ENCODE measurements at regions not wholly inside any gene's neighbourhood (a gene's known extent, or its start where the extent isn't known, plus 50 kb on each side); places are given as distances from the start of the nearest gene placed in this dataset.

DNA sequence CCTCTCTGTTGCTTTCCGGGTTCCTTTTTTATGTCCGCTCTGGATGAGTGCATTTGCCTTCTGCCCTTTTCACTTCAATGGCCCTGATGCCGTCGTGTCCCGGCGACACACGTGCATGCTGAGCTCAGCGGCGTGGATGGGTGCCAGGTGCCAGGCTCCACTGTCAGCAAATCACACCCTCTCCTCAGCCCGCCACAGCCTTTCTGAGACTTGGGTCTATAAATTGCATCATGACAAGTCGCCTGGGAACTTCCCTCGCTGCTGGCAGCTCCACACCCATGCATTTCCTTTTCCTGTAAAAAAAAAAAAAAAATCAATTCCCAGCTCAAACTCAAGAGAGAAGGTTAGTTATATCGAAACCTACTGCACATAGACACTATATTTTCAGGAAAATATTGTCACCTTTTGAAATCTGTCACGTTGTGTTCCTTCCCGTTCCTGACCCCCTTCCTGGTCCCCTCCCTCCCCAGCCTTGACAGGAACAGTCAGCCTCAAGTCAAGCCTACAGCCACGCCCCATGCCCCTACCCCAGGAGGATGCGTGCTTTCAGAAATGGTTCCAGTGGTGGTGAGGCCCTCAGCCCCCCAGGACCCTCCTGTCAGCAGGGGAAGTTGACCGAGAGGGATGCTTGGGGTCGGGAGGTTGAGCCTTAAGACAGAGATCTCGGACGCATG is 110.3 kb upstream of the PTCH1 start:
- no peak for TF ChIP-seq POLR2AphosphoS5 (IDR thresholded peaks at IDR 0.05)
- TF ChIP-seq, protein P1, sequence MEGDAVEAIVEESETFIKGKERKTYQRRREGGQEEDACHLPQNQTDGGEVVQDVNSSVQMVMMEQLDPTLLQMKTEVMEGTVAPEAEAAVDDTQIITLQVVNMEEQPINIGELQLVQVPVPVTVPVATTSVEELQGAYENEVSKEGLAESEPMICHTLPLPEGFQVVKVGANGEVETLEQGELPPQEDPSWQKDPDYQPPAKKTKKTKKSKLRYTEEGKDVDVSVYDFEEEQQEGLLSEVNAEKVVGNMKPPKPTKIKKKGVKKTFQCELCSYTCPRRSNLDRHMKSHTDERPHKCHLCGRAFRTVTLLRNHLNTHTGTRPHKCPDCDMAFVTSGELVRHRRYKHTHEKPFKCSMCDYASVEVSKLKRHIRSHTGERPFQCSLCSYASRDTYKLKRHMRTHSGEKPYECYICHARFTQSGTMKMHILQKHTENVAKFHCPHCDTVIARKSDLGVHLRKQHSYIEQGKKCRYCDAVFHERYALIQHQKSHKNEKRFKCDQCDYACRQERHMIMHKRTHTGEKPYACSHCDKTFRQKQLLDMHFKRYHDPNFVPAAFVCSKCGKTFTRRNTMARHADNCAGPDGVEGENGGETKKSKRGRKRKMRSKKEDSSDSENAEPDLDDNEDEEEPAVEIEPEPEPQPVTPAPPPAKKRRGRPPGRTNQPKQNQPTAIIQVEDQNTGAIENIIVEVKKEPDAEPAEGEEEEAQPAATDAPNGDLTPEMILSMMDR (IDR thresholded peaks at IDR 0.05), result no peak
- no peak for TF ChIP-seq POLR2A (IDR thresholded peaks at IDR 0.05)
